ENCODE measurements at regions not wholly inside any gene's neighbourhood (a gene's known extent, or its start where the extent isn't known, plus 50 kb on each side); places are given as distances from the start of the nearest gene placed in this dataset.

GRCh38 chr13:54177466-54177865, 1148.9 kb downstream of the OLFM4 start:
- H3K4me2 ChIP-seq, result no peak overlapping the region
- no peak overlapping the region for H2AFZ ChIP-seq
- no peaks in the 10 kb centered on the region for H4K20me1 ChIP-seq (ENCODE audit: insufficient read depth, poor library complexity, severe bottlenecking)
- H3K9me2 ChIP-seq (replicated peaks; ENCODE audit: insufficient read depth), result no peaks in the 10 kb centered on the region
- TF ChIP-seq EZH2 (IDR thresholded peaks at IDR 0.05; ENCODE audit: borderline replicate concordance), result no peak
- TF ChIP-seq EZH2phosphoT487 (IDR thresholded peaks at IDR 0.05; ENCODE audit: low read depth, severe bottlenecking, unreplicated experiment), result no peak
- no peak for TF ChIP-seq CTCF (IDR thresholded peaks at IDR 0.05; ENCODE audit: poor library complexity)
- WGBS (ENCODE audit: low lambda C conversion rate, missing lambda C conversion rate), result 8% methylated on average over 3 of the region's 3 CpGs
- H3K9me3 ChIP-seq (ENCODE audit: low read depth), result no peaks in the 10 kb centered on the region
- H3K27ac ChIP-seq, result no peak overlapping the region
- H3K27me3 ChIP-seq, result no peaks in the 10 kb centered on the region
- H3K4me3 ChIP-seq, result no peak overlapping the region
- no peaks in the 10 kb centered on the region for H3K4me1 ChIP-seq (ENCODE audit: insufficient read depth)
- H3K79me2 ChIP-seq, result no peaks in the 10 kb centered on the region
- H3K36me3 ChIP-seq (replicated peaks; ENCODE audit: insufficient read depth, low read depth), result no peaks in the 10 kb centered on the region
- no peak for DNase-seq (ENCODE audit: low spot score)

- no peaks in the 10 kb centered on the region for H3K4me1 ChIP-seq (ENCODE audit: insufficient read depth)
- no peak overlapping the region for H3K4me2 ChIP-seq
- H3K27ac ChIP-seq, result no peak overlapping the region
- WGBS (ENCODE audit: low lambda C conversion rate, missing lambda C conversion rate), result 0% methylated on average over 1 of the region's 1 CpG
- no peaks in the 10 kb centered on the region for H3K79me2 ChIP-seq
- DNase-seq (ENCODE audit: low spot score), result no peak
- no peaks in the 10 kb centered on the region for H3K9me3 ChIP-seq (ENCODE audit: low read depth)
- H3K4me3 ChIP-seq, result no peak overlapping the region
- H2AFZ ChIP-seq, result no peak overlapping the region
- TF ChIP-seq EZH2phosphoT487 (IDR thresholded peaks at IDR 0.05; ENCODE audit: low read depth, severe bottlenecking, unreplicated experiment) (no peak), CTCF (IDR thresholded peaks at IDR 0.05; ENCODE audit: poor library complexity) (no peak), EZH2 (IDR thresholded peaks at IDR 0.05; ENCODE audit: borderline replicate concordance) (no peak)
- H3K9me2 ChIP-seq (replicated peaks; ENCODE audit: insufficient read depth), result no peaks in the 10 kb centered on the region
- H3K27me3 ChIP-seq, result no peaks in the 10 kb centered on the region
- H3K36me3 ChIP-seq (replicated peaks; ENCODE audit: insufficient read depth, low read depth), result no peaks in the 10 kb centered on the region
- H4K20me1 ChIP-seq (ENCODE audit: insufficient read depth, poor library complexity, severe bottlenecking), result no peaks in the 10 kb centered on the region
These were observed 1154.6 kb downstream of the OLFM4 start for GRCh38 chr13:54183166-54183565.

- no peak overlapping the region for H3K4me3 ChIP-seq
- DNase-seq (ENCODE audit: low spot score), result no peak
- no peaks in the 10 kb centered on the region for H3K4me1 ChIP-seq (ENCODE audit: insufficient read depth)
- no peak overlapping the region for H3K27ac ChIP-seq
- no peaks in the 10 kb centered on the region for H3K79me2 ChIP-seq
- 80% methylated on average over 6 of the region's 6 CpGs for WGBS (ENCODE audit: low lambda C conversion rate, missing lambda C conversion rate)
- TF ChIP-seq EZH2 (IDR thresholded peaks at IDR 0.05; ENCODE audit: borderline replicate concordance) (no peak), CTCF (IDR thresholded peaks at IDR 0.05; ENCODE audit: poor library complexity) (no peak), EZH2phosphoT487 (IDR thresholded peaks at IDR 0.05; ENCODE audit: low read depth, severe bottlenecking, unreplicated experiment) (no peak)
- H3K9me2 ChIP-seq (replicated peaks; ENCODE audit: insufficient read depth), result no peaks in the 10 kb centered on the region
- H3K4me2 ChIP-seq, result no peak overlapping the region
- H4K20me1 ChIP-seq (ENCODE audit: insufficient read depth, poor library complexity, severe bottlenecking), result no peaks in the 10 kb centered on the region
- no peak overlapping the region for H2AFZ ChIP-seq
- H3K27me3 ChIP-seq, result no peaks in the 10 kb centered on the region
- H3K9me3 ChIP-seq (ENCODE audit: low read depth), result no peaks in the 10 kb centered on the region
- H3K36me3 ChIP-seq (replicated peaks; ENCODE audit: insufficient read depth, low read depth), result no peaks in the 10 kb centered on the region
These were observed 1155.1 kb downstream of the OLFM4 start for GRCh38 chr13:54183728-54184127.

GRCh38 chr13:54184576-54184975, 1156.0 kb downstream of the OLFM4 start:
- H3K4me1 ChIP-seq (ENCODE audit: insufficient read depth), result no peaks in the 10 kb centered on the region
- H3K36me3 ChIP-seq (replicated peaks; ENCODE audit: insufficient read depth, low read depth), result no peaks in the 10 kb centered on the region
- no peak overlapping the region for H3K27ac ChIP-seq
- H4K20me1 ChIP-seq (ENCODE audit: insufficient read depth, poor library complexity, severe bottlenecking), result no peaks in the 10 kb centered on the region
- no peak overlapping the region for H3K4me2 ChIP-seq
- no peak overlapping the region for H3K4me3 ChIP-seq
- 80% methylated on average over 4 of the region's 4 CpGs for WGBS (ENCODE audit: low lambda C conversion rate, missing lambda C conversion rate)
- DNase-seq (ENCODE audit: low spot score), result no peak
- TF ChIP-seq EZH2phosphoT487 (IDR thresholded peaks at IDR 0.05; ENCODE audit: low read depth, severe bottlenecking, unreplicated experiment) (no peak), EZH2 (IDR thresholded peaks at IDR 0.05; ENCODE audit: borderline replicate concordance) (no peak), CTCF (IDR thresholded peaks at IDR 0.05; ENCODE audit: poor library complexity) (no peak)
- no peaks in the 10 kb centered on the region for H3K9me2 ChIP-seq (replicated peaks; ENCODE audit: insufficient read depth)
- H2AFZ ChIP-seq, result no peak overlapping the region
- H3K27me3 ChIP-seq, result no peaks in the 10 kb centered on the region
- H3K79me2 ChIP-seq, result no peaks in the 10 kb centered on the region
- H3K9me3 ChIP-seq (ENCODE audit: low read depth), result no peaks in the 10 kb centered on the region

All from hepatocyte (in vitro differentiated cells).